Activated gamma-delta T cell (primary cell): ENCODE measurements at regions not wholly inside any gene's neighbourhood (a gene's known extent, or its start where the extent isn't known, plus 50 kb on each side); places are given as distances from the start of the nearest gene placed in this dataset.
"Not testable (repeated sequence)": the region's sequence is repeated elsewhere in the genome, so short reads cannot be mapped to it uniquely, and the experiment has no call there.

Experiments used
- DNase-seq: peaks from one replicate; lab custom pipeline; 2025; lab: John Stamatoyannopoulos, UW

GRCh38 chr4:179112441-179113170 is 1670.4 kb upstream of the AGA start:
- DNase-seq: no peak

- no peak for DNase-seq
Measured at GRCh38 chr4:179114615-179115014, 1672.4 kb upstream of the AGA start.

GRCh38 chr4:179116011-179116410 is 1673.8 kb upstream of the AGA start:
- DNase-seq: no peak

GRCh38 chr4:179116581-179116980 is 1674.3 kb upstream of the AGA start:
- DNase-seq: no peak

GRCh38 chr4:179123084-179123483 is 1680.8 kb upstream of the AGA start:
- DNase-seq: no peak

- DNase-seq: no peak
Measured at GRCh38 chr4:179124419-179124818, 1682.2 kb upstream of the AGA start.

- no peak for DNase-seq
Measured at GRCh38 chr4:179124957-179125356, 1682.7 kb upstream of the AGA start.

GRCh38 chr4:179125870-179126269 is 1683.6 kb upstream of the AGA start:
- no peak for DNase-seq

- no peak for DNase-seq
Measured at GRCh38 chr4:179128299-179128698, 1686.1 kb upstream of the AGA start.

- no peak for DNase-seq
Measured at GRCh38 chr4:179130122-179130714, 1688.0 kb upstream of the AGA start.

GRCh38 chr4:179145746-179146525 is 1703.7 kb upstream of the AGA start:
- no peak for DNase-seq

- no peak for DNase-seq
Measured at GRCh38 chr4:179151770-179152169, 1709.5 kb upstream of the AGA start.

- DNase-seq: no peak
Measured at GRCh38 chr4:179163147-179163546, 1720.9 kb upstream of the AGA start.

- no peak for DNase-seq
Measured at GRCh38 chr4:179164267-179164999, 1722.2 kb upstream of the AGA start.

- DNase-seq: no peak
Measured at GRCh38 chr4:179165000-179165738, 1722.9 kb upstream of the AGA start.

- no peak for DNase-seq
Measured at GRCh38 chr4:179165862-179166261, 1723.6 kb upstream of the AGA start.

GRCh38 chr4:179170308-179170707 is 1728.1 kb upstream of the AGA start:
- DNase-seq: not testable (repeated sequence)

- DNase-seq: no peak
Measured at GRCh38 chr4:179182741-179183140, 1740.5 kb upstream of the AGA start.

GRCh38 chr4:179195887-179196286 is 1753.7 kb upstream of the AGA start:
- DNase-seq: no peak

GRCh38 chr4:179196511-179196910 is 1754.3 kb upstream of the AGA start:
- no peak for DNase-seq

GRCh38 chr4:179200681-179201080 is 1758.4 kb upstream of the AGA start:
- DNase-seq: no peak

- no peak for DNase-seq
Measured at GRCh38 chr4:179225594-179225993, 1783.4 kb upstream of the AGA start.
